NCI-H2196 (cell line): ENCODE measurements at regions not wholly inside any gene's neighbourhood (a gene's known extent, or its start where the extent isn't known, plus 50 kb on each side); places are given as distances from the start of the nearest gene placed in this dataset.
A peak's percentile ranks its signal among the peaks of the same experiment; 100 is the strongest.
"Not testable (repeated sequence)": the region's sequence is repeated elsewhere in the genome, so short reads cannot be mapped to it uniquely, and the experiment has no call there.

ENCODE experiments used
- DNase-seq: peaks from one replicate; lab custom pipeline; 2025; ENCODE audit not compliant: unreplicated experiment; lab: John Stamatoyannopoulos, UW

- no peak for DNase-seq
Observed at GRCh38 chr12:59158681-59159080, 238.4 kb upstream of the LRIG3 start.

DNA sequence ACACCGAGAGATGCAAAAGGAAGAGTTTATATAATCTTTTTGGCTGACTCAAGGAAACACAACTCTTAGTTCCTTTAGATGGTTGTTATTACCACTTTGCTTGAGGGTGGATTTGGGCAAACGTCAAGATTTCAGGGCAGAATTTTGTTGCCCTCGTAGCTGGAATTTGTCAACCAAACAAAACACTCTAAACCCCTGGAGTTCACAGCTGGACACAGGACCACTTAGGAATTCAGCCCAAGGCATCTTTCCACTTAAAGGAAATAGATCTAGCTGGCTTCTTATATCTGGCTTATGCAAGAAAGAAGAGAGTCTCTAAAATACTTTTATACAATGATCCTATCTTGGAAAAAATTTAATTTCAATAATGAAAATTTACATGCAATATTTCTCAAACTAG lies 237.8 kb upstream of the LRIG3 start:
- no peak for DNase-seq

DNA sequence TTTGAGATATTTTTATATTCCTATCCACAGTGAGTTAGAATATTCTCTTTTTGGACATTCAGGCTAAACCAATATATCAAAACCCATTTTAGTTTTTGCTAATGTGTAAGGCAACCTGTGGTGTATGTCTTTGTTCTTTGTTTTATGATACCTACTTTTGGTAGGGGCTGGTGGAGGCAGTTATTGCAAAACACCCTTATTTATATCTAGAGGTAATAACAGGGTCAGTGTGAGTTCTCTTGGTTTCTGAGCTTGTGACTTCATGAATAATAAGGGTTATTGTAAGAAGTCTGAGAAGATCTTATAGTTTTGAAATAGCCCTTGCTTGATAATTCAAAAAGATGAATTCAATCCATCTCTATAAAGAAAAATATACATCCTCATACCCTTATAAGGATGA lies 235.1 kb upstream of the LRIG3 start:
- no peak for DNase-seq

- no peak for DNase-seq
Observed at GRCh38 chr12:59151243-59151642, 230.9 kb upstream of the LRIG3 start.

GRCh38 chr12:59149995-59150642 lies 229.8 kb upstream of the LRIG3 start:
- peak; percentile 87 for DNase-seq

GRCh38 chr12:59147791-59148190 lies 227.5 kb upstream of the LRIG3 start:
- no peak for DNase-seq

- DNase-seq, result no peak
Observed at GRCh38 chr12:59142183-59142790, 222.0 kb upstream of the LRIG3 start.

- no peak for DNase-seq
Observed at GRCh38 chr12:59134750-59135149, 214.4 kb upstream of the LRIG3 start.

GRCh38 chr12:59131462-59131861 lies 211.2 kb upstream of the LRIG3 start:
- DNase-seq, result no peak

DNA sequence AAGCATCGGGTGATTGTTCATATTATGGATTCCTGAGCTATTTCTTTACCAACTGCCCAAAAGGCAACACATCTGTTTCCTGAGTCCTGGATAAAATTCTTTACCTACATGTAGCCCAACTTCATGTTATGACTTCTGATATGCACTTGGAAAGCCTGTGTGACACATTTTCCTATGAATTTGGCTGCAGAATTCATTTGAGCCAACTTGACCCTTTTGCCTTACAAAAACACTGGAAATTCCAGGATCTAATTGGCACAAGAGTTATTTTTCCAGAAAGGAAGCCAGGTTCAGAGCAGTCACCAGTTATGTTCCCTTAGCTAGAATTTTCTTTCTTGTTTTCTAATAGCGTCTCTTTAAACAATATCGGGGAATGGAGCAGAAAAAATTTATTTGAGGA lies 202.5 kb upstream of the LRIG3 start:
- DNase-seq, result no peak

GRCh38 chr12:59121451-59121850 lies 201.1 kb upstream of the LRIG3 start:
- no peak for DNase-seq

DNA sequence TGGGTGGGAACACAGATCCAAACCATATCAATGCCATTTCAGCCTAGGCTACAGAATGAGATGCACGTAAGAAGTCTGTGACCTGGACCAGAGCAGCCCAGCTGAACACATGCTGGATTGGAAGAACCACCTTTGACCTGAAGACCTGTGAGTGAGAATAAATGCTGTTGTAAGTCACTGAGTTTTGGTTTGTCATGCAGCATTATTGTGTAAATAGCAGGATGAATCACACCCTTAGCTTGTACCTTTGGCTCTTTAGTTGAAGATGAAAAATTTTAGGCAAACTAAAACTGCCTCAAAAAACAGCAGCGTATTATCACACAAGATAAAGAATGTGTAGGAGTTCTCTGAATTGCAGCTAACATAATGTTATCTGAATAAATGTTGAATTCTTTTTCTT lies 199.4 kb upstream of the LRIG3 start:
- no peak for DNase-seq

DNA sequence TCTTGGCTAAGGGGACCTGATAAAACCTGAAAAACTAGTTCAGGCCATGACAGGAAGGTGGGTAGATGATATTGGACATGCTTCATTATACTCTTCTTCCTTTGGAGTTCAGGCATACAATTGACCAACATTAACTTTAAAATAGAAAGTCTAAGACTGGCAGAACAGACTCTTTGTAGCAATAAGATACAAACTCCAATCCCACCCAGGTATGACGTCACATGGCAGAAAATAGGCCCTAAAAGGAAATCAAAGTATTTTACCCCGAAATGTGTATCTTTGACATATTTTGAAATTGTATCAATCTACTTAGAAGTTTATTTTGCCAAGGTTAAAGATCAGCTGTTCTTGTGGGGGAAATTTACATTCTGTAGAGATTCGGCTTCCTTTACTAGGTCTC lies 198.1 kb upstream of the LRIG3 start:
- no peak for DNase-seq

DNA sequence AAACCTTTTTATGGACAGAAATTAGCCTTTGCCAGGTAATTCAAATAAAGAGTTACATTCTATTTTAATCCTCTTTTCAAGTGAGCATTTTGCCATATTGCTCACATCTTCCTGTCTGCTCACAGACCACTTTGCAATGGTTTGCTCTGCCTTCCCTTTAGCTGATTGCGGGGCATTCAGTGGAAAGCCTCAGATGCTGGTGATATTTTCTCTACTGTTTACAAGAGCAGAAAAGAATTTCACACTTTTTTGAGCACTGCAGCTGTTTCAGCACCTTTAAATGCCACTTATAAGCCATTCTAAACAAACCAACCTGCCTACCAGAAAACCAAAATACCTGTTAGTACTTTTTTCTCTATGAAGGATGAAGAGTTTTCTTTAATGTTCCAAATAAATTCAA lies 195.7 kb upstream of the LRIG3 start:
- no peak for DNase-seq

DNA sequence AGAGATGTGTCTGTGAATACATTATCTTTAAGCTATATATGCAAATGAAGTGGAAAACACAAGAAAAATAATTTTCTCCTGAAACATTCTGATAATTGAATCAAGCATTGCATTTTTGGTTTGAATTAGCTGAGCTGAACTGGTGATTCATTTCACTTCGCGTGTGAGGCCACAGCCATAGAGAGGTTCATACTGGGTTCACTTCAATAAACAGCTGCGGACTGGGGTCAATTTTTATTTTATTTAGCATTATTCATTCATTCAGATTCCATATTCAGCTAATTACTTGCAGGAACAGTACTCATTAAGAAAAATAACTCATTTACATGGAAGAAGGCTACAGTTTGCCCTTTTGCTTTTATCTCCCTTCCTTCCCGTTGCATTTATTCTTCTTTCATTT lies 195.2 kb upstream of the LRIG3 start:
- no peak for DNase-seq

- peak; percentile 87 for DNase-seq
Observed at GRCh38 chr12:59113831-59114615, 193.7 kb upstream of the LRIG3 start.

DNA sequence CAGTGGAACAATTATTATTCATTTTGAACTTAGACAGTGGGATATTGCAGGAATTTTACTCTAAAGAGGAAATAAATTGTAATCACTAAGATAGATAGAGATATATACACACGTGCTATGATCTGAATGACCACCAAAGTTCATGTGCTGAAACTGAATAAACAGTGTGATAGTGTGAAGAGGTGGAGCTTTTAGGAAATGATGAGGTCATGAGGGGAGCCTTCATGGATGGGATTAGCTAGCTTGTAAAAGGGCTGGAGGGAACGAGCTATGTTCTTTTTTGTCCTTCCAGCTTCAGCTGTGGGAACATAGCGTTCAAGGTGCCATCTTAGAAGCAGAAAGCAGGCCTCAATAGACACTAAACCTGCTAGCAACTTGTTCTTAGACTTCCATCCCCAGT lies 191.5 kb upstream of the LRIG3 start:
- DNase-seq, result no peak

DNA sequence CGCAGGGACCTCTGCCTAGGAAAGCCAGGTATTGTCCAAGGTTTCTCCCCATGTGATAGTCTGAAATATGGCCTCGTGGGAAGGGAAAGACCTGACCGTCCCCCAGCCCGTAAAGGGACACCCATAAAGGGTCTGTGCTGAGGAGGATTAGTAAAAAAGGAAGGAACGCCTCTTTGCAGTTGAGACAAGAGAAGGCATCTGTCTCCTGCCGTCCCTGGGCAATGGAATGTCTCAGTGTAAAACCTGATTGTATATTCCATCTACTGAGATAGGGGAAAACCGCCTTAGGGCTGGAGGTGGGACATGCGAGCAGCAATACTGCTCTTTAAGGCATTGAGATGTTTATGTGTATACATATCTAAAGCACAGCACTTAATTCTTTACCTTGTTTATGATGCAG lies 188.2 kb upstream of the LRIG3 start:
- not testable (repeated sequence) for DNase-seq

DNA sequence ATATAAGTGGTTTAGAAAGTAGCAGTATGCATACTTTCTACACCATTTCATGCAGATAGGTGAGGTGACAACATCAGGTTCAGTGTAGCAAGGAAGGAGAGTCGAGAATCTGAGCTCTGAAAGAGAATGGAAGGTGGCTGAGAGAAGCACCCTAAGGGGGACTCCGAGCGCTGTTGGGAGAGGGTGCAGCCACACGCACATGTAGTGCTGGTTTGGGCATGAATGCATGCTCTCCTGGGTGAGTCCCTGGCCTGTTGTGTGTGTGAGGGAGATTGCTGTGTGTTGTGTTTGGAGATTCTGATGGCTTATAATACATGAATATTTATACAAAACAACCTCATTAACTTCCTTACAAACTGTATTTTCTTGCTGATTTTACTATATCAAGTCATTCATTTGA lies 180.3 kb upstream of the LRIG3 start:
- DNase-seq, result no peak

GRCh38 chr12:59097876-59098275 lies 177.6 kb upstream of the LRIG3 start:
- DNase-seq, result no peak

GRCh38 chr12:59096246-59096645 lies 175.9 kb upstream of the LRIG3 start:
- DNase-seq, result no peak

GRCh38 chr12:59093073-59093772 lies 172.9 kb upstream of the LRIG3 start:
- DNase-seq, result no peak
